ENCODE measurements at regions not wholly inside any gene's neighbourhood (a gene's known extent, or its start where the extent isn't known, plus 50 kb on each side); places are given as distances from the start of the nearest gene placed in this dataset.

GRCh38 chr22:48314073-48314472 lies 1513.6 kb downstream of the BRD1 start:
- no peaks in the 10 kb centered on the region for H3K27me3 ChIP-seq (ENCODE audit: insufficient read depth, poor library complexity, severe bottlenecking)
- H3K27ac ChIP-seq (ENCODE audit: poor library complexity, severe bottlenecking) = no peak overlapping the region
- H3K4me3 ChIP-seq (ENCODE audit: severe bottlenecking) = no peak overlapping the region
- DNase-seq (ENCODE audit: low spot score) (no peak), ATAC-seq (ENCODE audit: low read depth) (no peak)
- no peaks in the 10 kb centered on the region for H3K4me1 ChIP-seq (ENCODE audit: insufficient read depth, poor library complexity, severe bottlenecking)
- no peaks in the 10 kb centered on the region for H3K36me3 ChIP-seq (ENCODE audit: low read depth)
- no peaks in the 10 kb centered on the region for H3K9me3 ChIP-seq (ENCODE audit: severe bottlenecking)
- no peak for TF ChIP-seq CTCF (IDR thresholded peaks at IDR 0.05; ENCODE audit: poor library complexity, severe bottlenecking)

- Histone ChIP-seq H3K27me3 (ENCODE audit: insufficient read depth, poor library complexity, severe bottlenecking) (no peaks in the 10 kb centered on the region), H3K4me1 (ENCODE audit: insufficient read depth, poor library complexity, severe bottlenecking) (no peaks in the 10 kb centered on the region), H3K9me3 (ENCODE audit: severe bottlenecking) (no peaks in the 10 kb centered on the region), H3K36me3 (ENCODE audit: low read depth) (no peaks in the 10 kb centered on the region), H3K4me3 (ENCODE audit: severe bottlenecking) (no peak overlapping the region), H3K27ac (ENCODE audit: poor library complexity, severe bottlenecking) (no peak overlapping the region)
- TF ChIP-seq CTCF (IDR thresholded peaks at IDR 0.05; ENCODE audit: poor library complexity, severe bottlenecking) = no peak
- ATAC-seq (ENCODE audit: low read depth) (no peak), DNase-seq (ENCODE audit: low spot score) (no peak)
These were observed 1514.4 kb downstream of the BRD1 start for GRCh38 chr22:48313175-48313830.

GRCh38 chr22:48310740-48311139 lies 1516.9 kb downstream of the BRD1 start:
- H3K4me1 ChIP-seq (ENCODE audit: insufficient read depth, poor library complexity, severe bottlenecking) = no peaks in the 10 kb centered on the region
- TF ChIP-seq CTCF (IDR thresholded peaks at IDR 0.05; ENCODE audit: poor library complexity, severe bottlenecking) = no peak
- no peaks in the 10 kb centered on the region for H3K36me3 ChIP-seq (ENCODE audit: low read depth)
- H3K27ac ChIP-seq (ENCODE audit: poor library complexity, severe bottlenecking) = no peak overlapping the region
- H3K9me3 ChIP-seq (ENCODE audit: severe bottlenecking) = no peaks in the 10 kb centered on the region
- ATAC-seq (ENCODE audit: low read depth) = no peak
- H3K27me3 ChIP-seq (ENCODE audit: insufficient read depth, poor library complexity, severe bottlenecking) = no peaks in the 10 kb centered on the region
- no peak overlapping the region for H3K4me3 ChIP-seq (ENCODE audit: severe bottlenecking)
- DNase-seq (ENCODE audit: low spot score) = no peak

- ATAC-seq (ENCODE audit: low read depth) = no peak
- Histone ChIP-seq H3K27ac (ENCODE audit: poor library complexity, severe bottlenecking) (no peak overlapping the region), H3K9me3 (ENCODE audit: severe bottlenecking) (no peaks in the 10 kb centered on the region), H3K36me3 (ENCODE audit: low read depth) (no peaks in the 10 kb centered on the region), H3K4me3 (ENCODE audit: severe bottlenecking) (no peak overlapping the region), H3K27me3 (ENCODE audit: insufficient read depth, poor library complexity, severe bottlenecking) (no peaks in the 10 kb centered on the region), H3K4me1 (ENCODE audit: insufficient read depth, poor library complexity, severe bottlenecking) (no peaks in the 10 kb centered on the region)
- no peak for TF ChIP-seq CTCF (IDR thresholded peaks at IDR 0.05; ENCODE audit: poor library complexity, severe bottlenecking)
- DNase-seq (ENCODE audit: low spot score) = no peak
These were observed 1517.4 kb downstream of the BRD1 start for GRCh38 chr22:48310289-48310688.

- TF ChIP-seq CTCF (IDR thresholded peaks at IDR 0.05; ENCODE audit: poor library complexity, severe bottlenecking) = no peak
- Histone ChIP-seq H3K27me3 (ENCODE audit: insufficient read depth, poor library complexity, severe bottlenecking) (no peaks in the 10 kb centered on the region), H3K27ac (ENCODE audit: poor library complexity, severe bottlenecking) (no peak overlapping the region), H3K9me3 (ENCODE audit: severe bottlenecking) (no peaks in the 10 kb centered on the region), H3K4me3 (ENCODE audit: severe bottlenecking) (no peak overlapping the region), H3K4me1 (ENCODE audit: insufficient read depth, poor library complexity, severe bottlenecking) (no peaks in the 10 kb centered on the region), H3K36me3 (ENCODE audit: low read depth) (no peaks in the 10 kb centered on the region)
- DNase-seq (ENCODE audit: low spot score) (no peak), ATAC-seq (ENCODE audit: low read depth) (no peak)
These were observed 1517.8 kb downstream of the BRD1 start for GRCh38 chr22:48309836-48310235.
